SK-N-SH treated with all-trans-retinoic acid at 6 μM for 48 hours (cell line): ENCODE measurements at regions not wholly inside any gene's neighbourhood (a gene's known extent, or its start where the extent isn't known, plus 50 kb on each side); places are given as distances from the start of the nearest gene placed in this dataset.

Source experiments
- ATAC-seq: fragments of 200-7000 bp; cut with Tn5 transposase; 3 replicates; pipeline ENCODE4 v1.9.1; 2020; ENCODE audit warnings: mild to moderate bottlenecking, moderate library complexity
- ARNTL ChIP-seq: fragments of 450-650 bp; formaldehyde crosslinking; IDR thresholded peaks from 2 replicates; pipeline ENCODE4 v1.5.0; 2020; ENCODE audit warnings: low read depth, mild to moderate bottlenecking, moderate library complexity, borderline replicate concordance
- BACH2 ChIP-seq: fragments of 250-450 bp; sonication (Bioruptor Pico); IDR thresholded peaks from 2 replicates; pipeline ENCODE4 v1.9.0; 2021; ENCODE audit warnings: mild to moderate bottlenecking, borderline replicate concordance
- CREB5 ChIP-seq: fragments of 250-450 bp; sonication (Bioruptor Pico); IDR thresholded peaks from 2 replicates; pipeline ENCODE4 v1.5.1; 2020; ENCODE audit warnings: low read depth, mild to moderate bottlenecking, moderate library complexity
- CSDC2 ChIP-seq: fragments of 250-450 bp; sonication (Bioruptor Pico); IDR thresholded peaks from 2 replicates; pipeline ENCODE4 v1.5.0; 2020; ENCODE audit warnings: mild to moderate bottlenecking, moderate library complexity
- CSRNP3 ChIP-seq: fragments of 250-450 bp; sonication (Bioruptor Pico); IDR thresholded peaks from 2 replicates; pipeline ENCODE4 v1.5.1; 2021; ENCODE audit warnings: mild to moderate bottlenecking, moderate library complexity
- ESRRG ChIP-seq: fragments of 250-450 bp; sonication (Bioruptor Pico); IDR thresholded peaks from 2 replicates; pipeline ENCODE4 v1.6.1; 2021; ENCODE audit warnings: mild to moderate bottlenecking
- GLIS3 ChIP-seq: fragments of 250-450 bp; sonication (Bioruptor Pico); IDR thresholded peaks from 2 replicates; pipeline ENCODE4 v1.5.0; 2020; ENCODE audit warnings: mild to moderate bottlenecking, moderate library complexity
- ISL1 ChIP-seq: fragments of 250-450 bp; sonication (Bioruptor Pico); IDR thresholded peaks from 2 replicates; pipeline ENCODE4 v2.1.2; 2022; ENCODE audit warnings: mild to moderate bottlenecking, moderate library complexity
- OSR1 ChIP-seq: fragments of 250-450 bp; sonication (Bioruptor Pico); IDR thresholded peaks from 2 replicates; pipeline ENCODE4 v1.8.0; 2022; ENCODE audit warnings: moderate library complexity, mild to moderate bottlenecking, inconsistent platforms
- PATZ1 ChIP-seq: fragments of 250-450 bp; sonication (Bioruptor Pico); IDR thresholded peaks from 2 replicates; pipeline ENCODE4 v1.8.0; 2020; ENCODE audit warnings: mild to moderate bottlenecking, moderate library complexity, borderline replicate concordance
- POU6F1 ChIP-seq: fragments of 250-450 bp; sonication (Bioruptor Pico); IDR thresholded peaks from 2 replicates; pipeline ENCODE4 v1.8.0; 2021; ENCODE audit warnings: low read depth, mild to moderate bottlenecking, moderate library complexity, borderline replicate concordance
- PPARA ChIP-seq: fragments of 250-450 bp; sonication (Bioruptor Pico); IDR thresholded peaks from 2 replicates; pipeline ENCODE4 v1.5.0; 2020; ENCODE audit warnings: mild to moderate bottlenecking, borderline replicate concordance
- RARB ChIP-seq: fragments of 250-450 bp; sonication (Bioruptor Pico); IDR thresholded peaks from 2 replicates; pipeline ENCODE4 v1.8.0; 2021; ENCODE audit warnings: mild to moderate bottlenecking, moderate library complexity
- SNAI2 ChIP-seq: fragments of 250-450 bp; sonication (Bioruptor Pico); IDR thresholded peaks from 2 replicates; pipeline ENCODE4 v1.5.0; 2020; ENCODE audit warnings: mild to moderate bottlenecking, moderate library complexity
- TCF4 ChIP-seq: fragments of 250-450 bp; sonication (Bioruptor Pico); IDR thresholded peaks from 2 replicates; pipeline ENCODE4 v1.8.0; 2021; ENCODE audit warnings: mild to moderate bottlenecking, moderate library complexity, borderline replicate concordance
- TOX ChIP-seq: fragments of 250-450 bp; sonication (Bioruptor Pico); IDR thresholded peaks from 2 replicates; pipeline ENCODE4 v1.8.0; 2021; ENCODE audit warnings: mild to moderate bottlenecking, moderate library complexity, borderline replicate concordance
- TSHZ2 ChIP-seq: fragments of 250-450 bp; sonication (Bioruptor Pico); IDR thresholded peaks from 2 replicates; pipeline ENCODE4 v1.5.0; 2020; ENCODE audit warnings: mild to moderate bottlenecking, moderate library complexity
- ZC3H10 ChIP-seq: fragments of 250-450 bp; sonication (Bioruptor Pico); IDR thresholded peaks from 2 replicates; pipeline ENCODE4 v1.5.1; 2021; ENCODE audit warnings: mild to moderate bottlenecking, moderate library complexity
- ZFP3 ChIP-seq: fragments of 250-450 bp; sonication (Bioruptor Pico); IDR thresholded peaks from 2 replicates; pipeline ENCODE4 v1.5.0; 2020; ENCODE audit warnings: mild to moderate bottlenecking, moderate library complexity
- ZFP30 ChIP-seq: fragments of 450-650 bp; formaldehyde crosslinking; IDR thresholded peaks from 2 replicates; pipeline ENCODE4 v1.5.0; 2022; ENCODE audit warnings: mild to moderate bottlenecking, moderate library complexity
- ZNF565 ChIP-seq: fragments of 450-650 bp; formaldehyde crosslinking; conservative IDR thresholded peaks from 2 replicates; pipeline ENCODE4 v1.5.0; 2020; ENCODE audit warnings: low read depth, mild to moderate bottlenecking, moderate library complexity
- ZNF70 ChIP-seq: fragments of 450-650 bp; formaldehyde crosslinking; IDR thresholded peaks from 2 replicates; pipeline ENCODE4 v1.5.0; 2020; ENCODE audit warnings: mild to moderate bottlenecking, moderate library complexity
- ZNF8 ChIP-seq: fragments of 450-650 bp; formaldehyde crosslinking; IDR thresholded peaks from 2 replicates; pipeline ENCODE4 v1.5.0; 2020; ENCODE audit warnings: mild to moderate bottlenecking, moderate library complexity

GRCh38 chr21:20822666-20823065, 175.5 kb upstream of the NCAM2 start:
- ATAC-seq: no peak
- no peak for TF ChIP-seq PPARA (CRISPR knock-in tag)
- no peak for TF ChIP-seq CREB5 (CRISPR knock-in tag)
- TF ChIP-seq ZFP3 (CRISPR knock-in tag): no peak
- TF ChIP-seq POU6F1 (CRISPR knock-in tag): no peak
- no peak for TF ChIP-seq CSDC2 (CRISPR knock-in tag)
- TF ChIP-seq ESRRG: no peak
- TF ChIP-seq SNAI2: no peak
- TF ChIP-seq ZFP30 (CRISPR knock-in tag): no peak
- no peak for TF ChIP-seq TSHZ2 (CRISPR knock-in tag)
- TF ChIP-seq ZNF8 (CRISPR knock-in tag): no peak
- TF ChIP-seq PATZ1 (CRISPR knock-in tag): no peak
- no peak for TF ChIP-seq TOX (CRISPR knock-in tag)
- no peak for TF ChIP-seq ZNF70 (CRISPR knock-in tag)
- TF ChIP-seq BACH2: no peak
- TF ChIP-seq ZC3H10: no peak
- TF ChIP-seq TCF4 (CRISPR knock-in tag): no peak
- no peak for TF ChIP-seq RARB
- no peak for TF ChIP-seq CSRNP3 (CRISPR knock-in tag)
- no peak for TF ChIP-seq OSR1 (CRISPR knock-in tag)

GRCh38 chr21:20852866-20853265, 145.3 kb upstream of the NCAM2 start:
- TF ChIP-seq ZC3H10: no peak
- no peak for TF ChIP-seq ZNF565 (CRISPR knock-in tag)
- TF ChIP-seq ZFP3 (CRISPR knock-in tag): no peak
- no peak for TF ChIP-seq TSHZ2 (CRISPR knock-in tag)
- TF ChIP-seq OSR1 (CRISPR knock-in tag): no peak
- no peak for TF ChIP-seq ZFP30 (CRISPR knock-in tag)
- TF ChIP-seq CSRNP3 (CRISPR knock-in tag): no peak
- no peak for TF ChIP-seq ARNTL (CRISPR knock-in tag)
- TF ChIP-seq PPARA (CRISPR knock-in tag): no peak
- no peak for TF ChIP-seq TCF4 (CRISPR knock-in tag)
- TF ChIP-seq ZNF8 (CRISPR knock-in tag): no peak
- TF ChIP-seq ISL1: no peak
- TF ChIP-seq CSDC2 (CRISPR knock-in tag): no peak
- TF ChIP-seq BACH2: no peak
- no peak for TF ChIP-seq ZNF70 (CRISPR knock-in tag)
- TF ChIP-seq GLIS3: no peak
- no peak for ATAC-seq
